Epithelial cell of proximal tubule (primary cell): ENCODE measurements at regions not wholly inside any gene's neighbourhood (a gene's known extent, or its start where the extent isn't known, plus 50 kb on each side); places are given as distances from the start of the nearest gene placed in this dataset.

Source experiments
- DNase-seq: peaks from one replicate; pipeline ENCODE4 v3.0.0-alpha.2; 2011; ENCODE audit warnings: low read depth
- H3K4me3 ChIP-seq: 2 replicates; pipeline ENCODE4 v1.5.1; 2011; ENCODE audit warnings: low read depth, mild to moderate bottlenecking, low read length
- TF ChIP-seq, protein P1 (sequence below): conservative IDR thresholded peaks from 2 replicates; pipeline ENCODE4 v1.5.1; 2012; ENCODE audit warnings: low read depth, mild to moderate bottlenecking, low read length

GRCh38 chr19:28726533-28727479 is 486.1 kb downstream of the UQCRFS1 start:
- no peak for DNase-seq

GRCh38 chr19:28718909-28719308 is 494.0 kb downstream of the UQCRFS1 start:
- TF ChIP-seq, protein P1, sequence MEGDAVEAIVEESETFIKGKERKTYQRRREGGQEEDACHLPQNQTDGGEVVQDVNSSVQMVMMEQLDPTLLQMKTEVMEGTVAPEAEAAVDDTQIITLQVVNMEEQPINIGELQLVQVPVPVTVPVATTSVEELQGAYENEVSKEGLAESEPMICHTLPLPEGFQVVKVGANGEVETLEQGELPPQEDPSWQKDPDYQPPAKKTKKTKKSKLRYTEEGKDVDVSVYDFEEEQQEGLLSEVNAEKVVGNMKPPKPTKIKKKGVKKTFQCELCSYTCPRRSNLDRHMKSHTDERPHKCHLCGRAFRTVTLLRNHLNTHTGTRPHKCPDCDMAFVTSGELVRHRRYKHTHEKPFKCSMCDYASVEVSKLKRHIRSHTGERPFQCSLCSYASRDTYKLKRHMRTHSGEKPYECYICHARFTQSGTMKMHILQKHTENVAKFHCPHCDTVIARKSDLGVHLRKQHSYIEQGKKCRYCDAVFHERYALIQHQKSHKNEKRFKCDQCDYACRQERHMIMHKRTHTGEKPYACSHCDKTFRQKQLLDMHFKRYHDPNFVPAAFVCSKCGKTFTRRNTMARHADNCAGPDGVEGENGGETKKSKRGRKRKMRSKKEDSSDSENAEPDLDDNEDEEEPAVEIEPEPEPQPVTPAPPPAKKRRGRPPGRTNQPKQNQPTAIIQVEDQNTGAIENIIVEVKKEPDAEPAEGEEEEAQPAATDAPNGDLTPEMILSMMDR = no peak
- no peak overlapping the region for H3K4me3 ChIP-seq
- no peak for DNase-seq

More at GRCh38 chr19:28726533-28727479, 486.1 kb downstream of the UQCRFS1 start:
- H3K4me3 ChIP-seq = peak overlapping the region; percentile 55
- TF ChIP-seq, protein P1 = no peak

DNA sequence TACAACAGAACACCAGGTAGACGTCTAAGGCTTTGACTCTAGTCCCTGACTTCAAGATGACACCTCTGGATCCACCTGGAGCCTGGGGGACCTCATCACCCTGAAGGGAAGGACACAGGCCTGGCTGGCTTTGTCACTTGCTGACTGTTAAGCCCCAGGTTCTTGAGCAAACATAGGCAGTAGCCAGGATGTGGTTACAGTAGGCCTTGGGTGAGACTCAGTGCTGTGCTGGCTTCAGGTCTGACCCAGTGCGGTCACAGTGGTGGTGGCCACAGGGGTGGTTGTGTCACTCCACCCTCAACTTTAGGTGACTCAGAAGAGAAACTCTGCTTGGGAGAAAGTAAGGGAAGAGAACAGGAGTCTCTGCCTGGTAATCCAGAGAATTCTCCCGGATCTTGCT is 497.8 kb downstream of the UQCRFS1 start:
- no peak overlapping the region for H3K4me3 ChIP-seq
- DNase-seq = no peak
- TF ChIP-seq, protein P1 = no peak

DNA sequence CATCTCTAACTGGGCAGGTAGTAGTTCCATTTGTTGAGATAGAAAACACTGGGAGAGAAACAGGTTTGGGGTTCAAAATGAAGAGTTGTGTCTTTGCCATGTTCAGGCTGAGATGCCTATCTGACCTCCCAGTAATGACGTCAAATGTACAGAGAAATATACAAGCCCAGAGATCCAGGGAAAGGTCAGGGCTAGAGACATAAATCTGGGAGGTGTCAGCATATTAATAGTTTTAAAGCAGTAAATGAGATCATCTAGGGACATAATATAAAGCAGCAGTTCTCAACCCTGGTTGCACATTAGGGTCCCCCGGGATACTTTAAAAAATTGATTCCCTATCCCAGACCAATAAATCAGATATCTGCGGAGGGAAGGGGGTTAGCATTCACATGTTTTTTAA is 501.5 kb downstream of the UQCRFS1 start:
- DNase-seq = no peak
- TF ChIP-seq, protein P1 = no peak
- H3K4me3 ChIP-seq = no peak overlapping the region

DNA sequence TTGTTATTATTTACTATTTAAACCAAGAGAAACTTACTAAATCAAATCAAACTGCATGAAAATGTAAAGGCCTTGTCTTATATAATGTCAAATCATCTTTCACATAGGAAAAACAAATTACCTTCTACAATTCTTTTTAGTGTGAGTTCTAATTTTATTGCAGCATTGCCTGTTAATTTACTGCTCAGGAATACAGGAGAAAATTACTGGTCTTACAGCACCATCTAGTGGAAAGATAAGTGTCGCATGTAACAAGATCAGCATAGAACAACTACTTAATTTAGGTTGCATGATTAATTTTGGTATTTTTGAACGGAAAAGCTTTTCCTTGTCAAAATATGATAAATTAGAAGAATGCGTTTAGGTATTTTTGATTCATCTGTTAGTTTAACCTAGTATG is 502.7 kb downstream of the UQCRFS1 start:
- peak; percentile 27 for DNase-seq
- TF ChIP-seq, protein P1 = peak; percentile 67
- no peak overlapping the region for H3K4me3 ChIP-seq

DNA sequence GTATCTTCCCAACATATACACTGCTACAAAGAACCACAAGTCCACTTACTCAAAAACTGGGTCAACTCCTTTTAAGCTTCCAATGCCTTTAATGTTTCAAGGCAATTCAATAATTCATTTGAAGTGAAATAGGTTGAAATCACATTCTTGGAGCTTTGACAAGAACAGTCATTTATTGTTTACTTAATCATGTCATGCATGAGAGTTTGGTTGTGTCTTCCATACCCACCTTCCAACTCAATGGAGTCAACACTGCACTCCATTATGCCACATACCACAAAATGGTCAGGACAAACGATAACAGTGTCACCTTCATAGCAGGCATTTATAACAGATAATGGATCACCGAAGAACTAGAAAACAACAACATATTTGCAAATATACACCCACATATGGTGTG is 506.3 kb downstream of the UQCRFS1 start:
- TF ChIP-seq, protein P1 = no peak
- DNase-seq = no peak

More for the DNA sequence above, 506.3 kb downstream of the UQCRFS1 start:
- H3K4me3 ChIP-seq = no peak overlapping the region
